GM18517 (cell line): ENCODE measurements at regions not wholly inside any gene's neighbourhood (a gene's known extent, or its start where the extent isn't known, plus 50 kb on each side); places are given as distances from the start of the nearest gene placed in this dataset.

Experiments used
- ATAC-seq: cut with Tn5 transposase; IDR thresholded peaks from one replicate; pipeline ENCODE4 v1.9.1; 2021; ENCODE audit warnings: mild to moderate bottlenecking, moderate library complexity; ENCODE audit not compliant: unreplicated experiment

DNA sequence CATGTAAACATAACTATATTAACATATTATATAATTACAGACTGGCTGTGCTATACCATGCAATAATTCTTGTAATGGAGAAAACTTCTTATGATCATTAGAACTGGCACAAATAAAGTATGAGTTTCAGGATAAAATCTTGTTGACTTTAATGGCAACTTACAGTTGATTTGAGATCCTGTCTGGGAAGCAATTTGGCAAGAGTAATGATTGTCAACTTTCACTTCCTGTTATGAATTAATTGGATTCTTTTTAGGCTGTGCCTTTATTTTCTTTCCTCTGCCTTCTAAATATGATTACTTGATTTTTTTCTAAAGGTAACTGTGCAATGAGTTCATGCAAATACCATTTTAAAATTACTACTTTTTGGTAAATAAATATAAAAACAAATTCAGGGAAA lies 158.1 kb upstream of the B3GAT2 start:
- no peak for ATAC-seq

DNA sequence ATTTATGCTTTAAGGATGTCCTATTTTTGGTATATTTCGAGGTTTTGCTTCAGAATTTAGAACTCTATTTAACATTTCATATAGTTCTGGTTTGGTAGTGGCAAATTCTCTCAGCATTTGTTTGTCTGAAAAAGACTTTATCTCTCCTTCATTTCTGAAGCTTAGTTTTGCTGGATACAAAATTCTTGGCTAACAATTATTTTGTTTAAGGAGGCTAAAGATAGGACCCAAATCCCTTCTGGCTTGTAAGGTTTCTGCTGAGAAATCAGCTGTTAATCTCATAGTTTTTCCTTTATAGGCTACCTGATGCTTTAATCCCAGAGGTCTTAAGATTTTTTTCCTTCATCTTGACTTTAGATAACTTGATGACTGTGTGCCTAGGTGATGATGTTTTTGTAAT lies 162.7 kb upstream of the B3GAT2 start:
- ATAC-seq: no peak

DNA sequence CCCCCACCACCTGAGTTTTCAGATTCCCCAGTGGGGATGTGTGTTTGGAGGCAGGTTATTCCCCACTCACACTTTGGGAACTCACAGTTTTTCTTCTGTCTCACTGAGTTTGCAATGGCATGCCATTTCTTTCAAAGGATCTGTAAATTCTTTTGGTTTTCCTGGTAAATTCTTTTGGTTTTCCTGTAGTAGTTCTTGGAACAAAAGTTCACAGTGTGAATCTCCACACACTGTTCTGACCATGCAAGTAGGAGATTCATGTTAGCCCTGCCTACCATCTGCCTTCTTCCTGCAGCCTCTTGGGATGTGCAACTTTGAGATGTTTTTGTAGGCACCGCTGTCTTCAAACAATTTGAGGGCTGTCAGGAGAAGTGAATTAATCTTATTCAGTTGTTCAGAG lies 165.6 kb upstream of the OGFRL1 start:
- no peak for ATAC-seq

DNA sequence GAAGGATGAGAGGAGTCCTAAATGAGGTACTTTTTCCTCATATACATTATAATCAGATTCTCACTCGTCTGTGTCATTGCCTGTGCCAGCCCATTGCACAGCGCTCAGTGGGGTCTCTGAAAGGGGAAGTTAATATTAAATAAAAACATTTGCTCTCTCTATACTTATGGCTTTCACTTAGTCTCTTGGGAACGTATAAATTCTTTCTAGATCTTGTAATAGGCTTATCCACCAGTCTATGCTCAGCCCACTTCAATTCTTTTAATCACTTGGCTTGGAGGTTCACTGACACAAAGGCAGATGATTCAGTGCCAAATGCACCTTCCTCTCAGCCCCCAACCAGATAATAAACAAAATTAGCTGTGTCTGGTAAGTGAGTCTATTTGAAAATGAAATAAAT lies 164.3 kb upstream of the OGFRL1 start:
- ATAC-seq: no peak

DNA sequence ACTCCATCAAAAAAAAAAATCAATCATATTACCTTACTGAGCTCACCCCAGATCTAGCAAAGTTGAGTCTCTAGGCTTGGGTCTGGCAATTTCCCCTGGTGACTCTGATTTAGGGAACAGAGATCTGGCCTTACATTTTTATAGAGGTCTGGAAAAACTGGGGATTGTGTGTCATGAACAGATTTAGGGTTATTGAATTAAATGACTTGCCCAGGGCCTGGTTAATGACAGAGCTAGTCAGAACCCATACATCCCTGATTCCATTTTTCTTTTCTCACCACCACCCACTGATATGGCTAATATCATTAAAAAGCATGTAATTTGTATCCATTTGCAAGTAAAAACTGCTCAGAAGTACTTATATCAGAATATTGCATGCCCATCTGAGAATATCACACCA lies 163.4 kb upstream of the OGFRL1 start:
- no peak for ATAC-seq

DNA sequence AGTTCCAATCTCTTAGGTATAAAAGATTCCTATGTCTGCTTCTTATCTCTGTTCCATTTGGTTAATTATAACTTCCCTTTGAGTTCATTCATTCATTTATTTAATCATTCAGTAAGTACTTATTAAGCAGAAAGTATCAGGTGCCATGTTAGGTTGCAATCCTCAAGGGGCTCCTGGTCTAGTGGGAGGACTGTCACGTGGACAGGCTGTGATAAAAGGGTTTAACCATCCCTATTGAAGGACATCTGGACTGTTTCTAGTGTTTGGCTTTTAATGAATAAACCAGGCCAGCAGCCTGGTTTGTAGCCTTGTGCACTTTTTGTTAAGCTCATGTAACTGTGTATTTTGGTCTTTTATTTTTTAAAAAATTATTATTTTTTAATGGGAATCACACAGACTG lies 162.1 kb upstream of the OGFRL1 start:
- ATAC-seq: no peak

DNA sequence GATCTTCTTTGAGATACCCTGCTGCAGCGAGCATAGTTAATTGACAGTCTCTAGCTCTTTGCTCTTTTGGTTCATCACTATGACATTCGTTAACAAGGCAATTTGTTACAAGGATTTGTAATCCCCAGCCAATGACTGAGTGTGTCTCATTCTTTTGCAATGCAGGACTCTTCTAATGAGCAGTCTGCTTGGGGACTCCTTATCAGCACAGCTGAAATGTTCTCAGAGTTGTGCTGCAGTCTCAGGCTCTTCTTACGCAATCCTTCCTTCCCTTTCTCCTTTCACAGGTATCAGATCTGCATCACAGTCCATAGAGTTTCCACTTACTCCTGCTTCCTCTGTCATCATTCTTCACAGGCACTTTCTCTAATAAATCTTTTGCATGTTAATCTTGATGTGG lies 161.2 kb upstream of the OGFRL1 start:
- ATAC-seq: no peak

DNA sequence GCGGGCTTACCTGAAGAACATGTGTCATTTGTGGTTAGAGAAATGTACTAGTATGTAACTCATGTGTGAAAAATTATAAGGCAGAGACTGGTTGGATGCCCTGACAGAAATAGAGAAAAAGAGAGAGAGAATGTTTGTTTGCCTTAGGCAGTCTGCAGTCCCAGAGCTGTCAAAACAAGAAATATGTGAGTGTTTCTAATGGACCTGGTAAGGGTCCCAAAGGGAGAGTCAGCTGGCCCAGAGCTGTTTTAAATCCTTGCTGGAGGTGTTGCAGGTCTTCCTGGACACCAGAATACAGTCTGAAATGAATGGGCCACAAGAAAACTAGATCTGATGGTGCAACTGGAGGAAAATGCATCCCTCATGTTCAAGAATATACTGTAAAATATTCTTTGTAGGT lies 158.3 kb upstream of the OGFRL1 start:
- no peak for ATAC-seq

DNA sequence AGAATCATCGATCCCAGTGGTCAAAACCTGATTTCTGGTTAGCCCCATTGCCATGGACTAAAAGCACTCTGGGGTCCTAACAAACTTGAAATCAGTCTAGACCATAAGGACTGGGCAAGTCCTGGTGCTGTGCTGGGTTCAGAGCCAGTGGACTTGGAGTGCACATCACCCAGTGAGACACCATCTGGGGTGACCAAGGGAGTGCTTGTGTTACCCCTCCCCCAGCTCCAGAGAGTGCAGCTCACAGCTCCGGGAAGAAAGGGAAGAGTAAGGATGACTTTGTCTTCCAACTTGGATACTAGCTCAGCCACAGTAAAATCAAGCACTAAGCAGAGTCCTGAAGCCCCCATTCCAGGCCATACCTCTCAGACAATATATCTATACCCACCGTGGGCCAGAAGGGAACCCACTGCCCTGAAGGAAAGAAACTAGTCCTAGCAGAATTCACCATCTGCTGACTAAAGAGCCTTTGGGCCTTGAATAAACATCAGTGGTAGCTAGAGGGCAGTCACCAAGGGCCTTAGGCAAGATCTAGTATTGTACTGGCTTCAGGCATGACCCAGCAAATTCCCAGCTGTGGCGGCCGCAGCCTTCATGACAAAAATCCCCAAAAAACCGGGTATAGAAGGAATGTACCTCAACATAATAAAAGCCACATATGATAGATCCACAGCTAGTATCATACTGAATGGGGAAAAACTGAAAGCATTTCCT lies 153.5 kb upstream of the OGFRL1 start:
- no peak for ATAC-seq

DNA sequence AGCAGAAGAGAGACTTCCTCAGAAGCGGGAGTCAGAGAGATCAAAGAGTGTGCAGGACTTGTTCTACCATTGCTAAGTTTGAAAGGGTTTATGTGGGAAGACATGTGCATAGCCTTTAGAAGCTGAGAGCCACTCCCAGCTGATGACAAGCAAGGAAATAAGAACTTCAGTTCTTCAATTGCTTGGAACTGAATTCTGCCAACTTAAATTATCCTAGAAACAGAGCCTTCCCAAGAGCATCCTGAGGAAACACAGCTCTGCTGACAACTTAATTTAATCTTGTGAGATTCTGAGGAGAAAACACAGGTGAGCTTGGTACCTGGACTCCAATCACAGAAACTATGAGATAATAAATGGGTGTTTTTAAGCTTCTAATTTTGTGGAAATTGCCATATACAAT lies 150.6 kb upstream of the OGFRL1 start:
- no peak for ATAC-seq

DNA sequence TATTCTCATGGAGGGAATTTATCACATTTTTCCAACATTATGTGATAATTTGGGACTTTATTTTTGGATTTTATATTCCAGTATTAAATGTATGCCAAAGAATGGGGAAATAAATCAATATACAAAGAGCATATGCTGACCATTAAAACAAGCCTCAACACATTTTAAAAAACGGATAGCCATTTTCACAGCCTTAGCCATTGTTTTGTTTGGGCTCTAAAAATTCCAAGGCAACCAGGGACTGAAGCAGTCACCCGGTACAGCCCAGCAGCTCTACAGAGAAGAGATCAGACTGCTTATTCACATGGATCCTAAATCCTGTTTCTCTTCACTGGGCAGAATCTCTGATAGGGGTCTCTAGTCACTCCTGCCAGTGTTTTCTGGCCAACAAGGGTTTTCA lies 150.2 kb upstream of the OGFRL1 start:
- ATAC-seq: no peak

DNA sequence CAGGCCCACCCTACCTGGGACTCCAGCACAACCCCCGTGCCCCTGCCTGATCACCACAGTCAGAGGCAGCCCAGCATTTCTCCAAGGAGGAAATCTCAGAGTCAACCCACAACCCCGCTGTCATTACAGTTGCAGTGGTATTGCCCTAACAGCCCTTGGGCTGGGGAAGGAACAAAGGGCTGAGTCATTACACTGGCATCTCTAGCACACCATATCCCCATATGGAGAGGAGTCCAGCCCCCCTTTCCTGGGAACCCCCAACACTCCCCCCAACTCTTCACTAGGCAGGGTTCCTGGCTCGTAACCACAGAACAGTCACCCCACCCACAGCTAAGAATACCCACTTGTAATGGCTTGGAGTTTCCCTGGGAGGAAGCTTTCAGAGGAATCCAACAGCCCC lies 149.4 kb upstream of the OGFRL1 start:
- no peak for ATAC-seq

DNA sequence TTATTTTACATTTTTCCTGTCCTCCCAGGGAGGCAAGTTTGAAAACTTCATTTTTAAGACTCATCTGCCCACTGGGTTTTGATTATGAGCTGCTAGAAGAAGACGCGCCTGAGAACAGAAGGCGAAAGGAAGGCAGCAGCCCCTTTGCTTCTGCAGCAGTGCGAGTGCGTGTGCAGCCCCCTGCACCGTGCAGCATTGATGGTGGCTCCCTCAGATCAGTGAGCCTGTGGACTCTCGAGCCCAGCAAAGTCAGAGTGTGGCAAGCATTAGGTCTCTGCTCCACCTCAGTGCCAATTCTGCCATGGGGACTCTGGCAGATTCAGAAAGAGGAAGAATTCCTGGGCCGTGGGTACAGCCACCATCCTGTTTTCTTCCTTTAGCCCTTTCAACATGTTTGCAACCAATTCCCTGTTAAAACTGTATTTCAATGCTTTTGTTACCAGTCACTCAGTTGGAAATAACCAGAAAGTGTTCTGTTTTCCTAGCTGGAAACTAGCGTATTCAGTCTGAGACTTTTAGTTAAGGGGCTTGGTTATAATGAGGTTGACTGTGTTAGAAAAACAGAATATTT lies 134.8 kb upstream of the OGFRL1 start:
- ATAC-seq: no peak

DNA sequence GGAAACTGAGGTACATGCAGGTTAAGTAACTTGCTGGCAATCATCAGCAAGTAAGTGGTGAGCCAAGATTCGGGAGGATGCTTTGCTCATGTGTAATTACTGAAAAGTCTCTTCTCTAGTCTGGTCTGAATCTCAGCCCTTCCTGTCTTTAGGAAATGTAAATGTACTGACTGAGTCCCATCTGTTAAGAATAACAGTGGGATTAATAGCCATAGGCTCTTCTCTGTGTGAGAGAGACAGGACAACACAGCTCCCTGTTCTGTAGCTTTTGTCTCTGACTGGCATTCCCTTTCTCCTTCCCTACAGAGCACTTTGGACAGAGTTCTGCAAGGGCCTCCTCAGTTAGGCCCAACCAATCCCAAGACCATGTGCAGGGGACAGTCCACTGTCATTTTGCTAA lies 131.3 kb upstream of the OGFRL1 start:
- ATAC-seq: no peak

DNA sequence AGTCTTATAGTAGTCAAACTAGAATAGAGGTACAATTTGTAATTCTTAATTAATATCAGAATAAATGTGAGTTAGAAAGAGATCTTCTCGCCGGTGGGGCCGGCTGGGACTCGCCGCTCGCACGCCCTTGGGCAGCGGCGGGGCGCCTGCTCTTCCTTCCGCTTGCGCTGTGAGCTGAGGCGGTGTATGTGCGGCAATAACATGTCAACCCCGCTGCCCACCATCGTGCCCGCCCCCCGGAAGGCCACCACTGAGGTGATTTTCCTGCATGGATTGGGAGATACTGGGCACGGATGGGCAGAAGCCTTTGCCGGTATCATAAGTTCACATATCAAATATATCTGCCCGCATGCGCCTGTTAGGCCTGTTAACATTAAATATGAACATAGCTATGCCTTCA lies 123.7 kb upstream of the OGFRL1 start:
- ATAC-seq: no peak

DNA sequence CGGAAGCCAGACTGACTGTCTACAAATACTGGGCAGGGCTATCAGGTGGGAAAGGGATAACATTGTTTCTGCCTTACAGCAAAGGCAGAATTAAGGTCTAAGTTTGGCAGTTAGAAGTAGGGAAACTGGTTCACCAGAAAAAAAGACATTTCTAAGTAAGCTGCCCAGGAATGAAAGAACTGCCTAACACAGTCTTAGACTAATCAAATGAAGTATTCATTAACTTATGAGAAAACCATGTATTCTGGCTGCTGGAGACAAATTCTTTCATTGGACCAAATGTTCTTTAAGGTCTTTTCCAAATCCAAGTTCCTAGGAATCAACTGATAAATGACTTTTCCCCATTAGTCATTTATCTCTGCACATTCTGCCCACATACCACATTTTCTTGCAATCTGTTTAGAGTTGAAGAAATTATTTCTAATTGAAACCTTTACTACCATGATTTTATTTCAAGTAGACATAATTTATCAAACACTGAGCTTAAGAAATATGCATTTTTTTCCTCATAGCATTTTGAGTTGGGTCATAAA lies 120.3 kb upstream of the OGFRL1 start:
- ATAC-seq: no peak

DNA sequence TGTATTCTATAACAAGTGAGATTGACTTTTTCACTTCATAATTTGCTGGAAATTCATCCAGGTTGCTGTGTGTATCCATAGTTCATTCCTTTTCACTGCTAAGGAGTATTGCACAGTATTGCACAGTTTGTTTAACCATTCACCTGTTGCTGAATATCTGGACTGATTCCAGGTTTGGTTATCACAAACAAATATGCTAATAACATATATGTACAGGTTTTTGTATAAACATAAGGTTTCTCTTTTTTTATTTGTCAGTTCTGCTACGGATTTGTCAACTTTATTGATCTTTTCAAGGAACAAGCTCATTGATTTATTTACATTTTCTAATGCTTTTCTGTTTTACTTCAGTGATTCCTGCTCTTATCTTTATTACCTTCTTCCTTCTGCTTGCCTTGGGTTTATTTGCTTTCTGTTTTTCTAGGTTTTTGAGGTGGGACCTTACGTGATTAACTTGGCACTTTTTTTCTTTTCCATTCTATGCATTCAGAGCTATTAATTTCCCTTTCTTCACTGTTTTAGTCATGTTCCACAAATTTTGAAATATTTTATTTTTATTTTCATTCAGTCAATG lies 117.0 kb upstream of the OGFRL1 start:
- no peak for ATAC-seq

DNA sequence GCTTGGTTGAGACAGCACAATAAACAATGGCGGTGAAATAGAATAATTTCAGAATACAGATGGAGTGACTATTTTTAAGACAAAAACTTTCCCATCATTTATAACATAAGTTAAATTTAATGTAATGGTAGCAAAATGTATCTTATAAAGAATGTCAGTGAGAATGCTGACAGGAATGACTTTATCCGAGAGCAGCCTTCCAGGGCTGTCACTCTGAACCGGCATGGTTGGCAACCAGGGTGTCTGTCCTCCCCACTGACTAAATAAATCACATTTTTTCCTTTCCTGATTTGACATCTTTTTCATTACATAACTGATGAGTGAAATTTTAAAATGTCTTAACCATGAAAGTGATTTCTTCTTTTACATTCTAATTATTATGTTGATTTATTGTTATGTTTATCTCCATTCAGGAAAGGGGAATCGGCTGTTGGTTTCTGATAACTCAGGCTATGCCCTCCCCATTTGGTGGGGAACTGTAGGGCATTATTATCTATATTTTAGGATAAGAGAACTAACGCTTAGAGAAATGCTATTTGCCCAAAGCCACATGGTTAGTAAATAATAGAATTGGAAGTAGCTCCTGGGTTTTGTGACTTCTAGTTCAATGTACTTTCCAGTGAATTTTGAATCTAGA lies 109.2 kb upstream of the OGFRL1 start:
- ATAC-seq: no peak

DNA sequence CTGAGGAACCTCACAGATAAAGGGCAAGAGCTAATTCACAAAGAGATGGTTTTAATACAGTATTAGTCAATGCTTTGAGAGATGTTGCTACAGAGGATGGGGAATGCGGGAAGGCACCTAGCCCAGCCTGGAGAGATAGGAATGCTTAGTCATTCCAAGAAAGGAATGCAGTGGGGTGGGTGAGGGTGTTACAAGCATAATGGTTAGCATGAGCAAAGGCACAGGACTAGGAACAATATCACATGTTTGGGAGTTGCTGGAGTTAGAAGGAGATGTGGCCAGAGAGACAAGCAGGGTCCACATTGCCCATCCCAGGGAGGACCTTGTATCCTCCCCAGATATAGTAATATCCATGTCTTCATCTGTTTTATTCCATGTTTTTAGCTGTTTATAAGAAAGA lies 107.0 kb upstream of the OGFRL1 start:
- ATAC-seq: no peak

DNA sequence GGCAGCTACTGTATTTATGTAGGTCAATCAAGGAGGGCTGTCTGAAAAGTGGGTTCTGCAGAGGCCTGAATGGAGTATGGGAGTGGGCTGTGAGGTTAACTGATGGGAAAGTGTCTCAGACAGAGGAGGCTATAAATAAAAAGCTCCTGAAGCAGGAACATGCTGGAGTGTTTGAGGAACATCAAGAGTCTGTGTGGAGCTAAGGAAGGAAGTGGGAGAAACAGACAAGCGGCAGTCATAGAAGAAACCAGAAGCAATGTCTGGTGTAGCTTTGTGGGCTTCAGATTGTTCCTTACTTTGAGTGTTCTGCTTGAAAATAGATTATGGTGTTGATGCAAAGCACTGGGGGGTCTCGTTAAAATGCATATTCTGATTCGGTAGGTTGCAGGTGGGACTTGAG lies 101.5 kb upstream of the OGFRL1 start:
- no peak for ATAC-seq

DNA sequence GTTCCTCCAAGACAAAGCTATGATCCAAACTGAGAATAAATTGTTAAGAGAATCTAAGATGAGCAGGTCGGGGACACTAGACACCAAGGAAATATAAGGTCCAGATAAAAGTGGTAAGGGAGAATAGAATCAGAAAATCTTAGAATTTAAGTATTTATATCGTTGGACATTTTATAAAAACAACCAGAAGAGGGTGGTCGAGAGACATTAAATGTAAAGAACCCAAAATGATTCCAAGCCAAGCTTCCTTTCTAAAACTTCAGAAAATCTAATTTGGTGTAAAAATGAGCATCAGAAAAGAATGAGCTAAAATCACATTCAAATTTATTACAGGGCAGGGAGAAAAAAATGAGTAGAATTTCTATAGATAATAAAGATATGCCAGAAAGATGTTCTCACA lies 97.8 kb upstream of the OGFRL1 start:
- ATAC-seq: no peak

DNA sequence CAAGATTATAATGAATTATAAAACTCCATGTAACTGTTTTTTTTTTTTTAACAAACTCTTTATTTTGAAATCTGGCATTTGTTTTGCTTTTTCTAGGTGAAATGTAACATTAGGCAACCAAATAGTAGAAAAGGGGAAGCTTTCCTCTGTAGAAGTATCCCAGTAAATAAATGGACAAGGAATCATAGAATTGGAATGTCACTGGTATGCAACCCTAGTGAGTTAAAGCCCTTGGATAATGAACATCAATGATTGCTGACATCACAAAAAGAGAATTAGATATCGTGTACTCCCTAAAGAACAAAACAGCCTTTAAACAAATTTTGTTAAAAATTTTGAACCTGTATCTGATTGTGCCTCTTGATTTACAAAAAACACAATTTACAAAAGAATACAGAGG lies 93.9 kb upstream of the OGFRL1 start:
- no peak for ATAC-seq
